GM18511 (cell line): ENCODE measurements at regions not wholly inside any gene's neighbourhood (a gene's known extent, or its start where the extent isn't known, plus 50 kb on each side); places are given as distances from the start of the nearest gene placed in this dataset.
"Not testable (repeated sequence)": the region's sequence is repeated elsewhere in the genome, so short reads cannot be mapped to it uniquely, and the experiment has no call there.

Source experiments
- ATAC-seq: cut with Tn5 transposase; IDR thresholded peaks from one replicate; pipeline ENCODE4 v1.9.1; 2021; ENCODE audit warnings: mild to moderate bottlenecking, moderate library complexity; ENCODE audit not compliant: unreplicated experiment

- no peak for ATAC-seq
Observed at GRCh38 chr13:91052876-91053275, 294.6 kb upstream of the MIR17HG start.

GRCh38 chr13:91053318-91054065, 294.0 kb upstream of the MIR17HG start:
- no peak for ATAC-seq

- ATAC-seq: no peak
Observed at GRCh38 chr13:91054902-91055301, 292.6 kb upstream of the MIR17HG start.

GRCh38 chr13:91056746-91057145, 290.7 kb upstream of the MIR17HG start:
- ATAC-seq: peak; percentile 88

- ATAC-seq: not testable (repeated sequence)
Observed at GRCh38 chr13:91057507-91057906, 290.0 kb upstream of the MIR17HG start.

GRCh38 chr13:91058066-91058465, 289.4 kb upstream of the MIR17HG start:
- ATAC-seq: no peak

- no peak for ATAC-seq
Observed at GRCh38 chr13:91058919-91059318, 288.6 kb upstream of the MIR17HG start.

GRCh38 chr13:91066745-91067144, 280.7 kb upstream of the MIR17HG start:
- no peak for ATAC-seq

- ATAC-seq: no peak
Observed at GRCh38 chr13:91072486-91072885, 275.0 kb upstream of the MIR17HG start.

GRCh38 chr13:91074091-91074490, 273.4 kb upstream of the MIR17HG start:
- no peak for ATAC-seq

- no peak for ATAC-seq
Observed at GRCh38 chr13:91076830-91077229, 270.7 kb upstream of the MIR17HG start.

- ATAC-seq: no peak
Observed at GRCh38 chr13:91078093-91078679, 269.3 kb upstream of the MIR17HG start.

- no peak for ATAC-seq
Observed at GRCh38 chr13:91079176-91079575, 268.3 kb upstream of the MIR17HG start.

GRCh38 chr13:91085127-91085526, 262.4 kb upstream of the MIR17HG start:
- no peak for ATAC-seq

- ATAC-seq: no peak
Observed at GRCh38 chr13:91086936-91087716, 260.4 kb upstream of the MIR17HG start.

- ATAC-seq: no peak
Observed at GRCh38 chr13:91097269-91097668, 250.2 kb upstream of the MIR17HG start.

- no peak for ATAC-seq
Observed at GRCh38 chr13:91099877-91100276, 247.6 kb upstream of the MIR17HG start.

- ATAC-seq: no peak
Observed at GRCh38 chr13:91100944-91101343, 246.5 kb upstream of the MIR17HG start.

- no peak for ATAC-seq
Observed at GRCh38 chr13:91101381-91101780, 246.1 kb upstream of the MIR17HG start.

- ATAC-seq: no peak
Observed at GRCh38 chr13:91105270-91105669, 242.2 kb upstream of the MIR17HG start.

GRCh38 chr13:91106565-91106964, 240.9 kb upstream of the MIR17HG start:
- no peak for ATAC-seq

- ATAC-seq: no peak
Observed at GRCh38 chr13:91108315-91108714, 239.2 kb upstream of the MIR17HG start.
